GM21367 (cell line): ENCODE measurements at regions not wholly inside any gene's neighbourhood (a gene's known extent, or its start where the extent isn't known, plus 50 kb on each side); places are given as distances from the start of the nearest gene placed in this dataset.

ENCODE experiments used
- ATAC-seq: cut with Tn5 transposase; IDR thresholded peaks from one replicate; pipeline ENCODE4 v1.9.1; 2021; ENCODE audit not compliant: unreplicated experiment

DNA sequence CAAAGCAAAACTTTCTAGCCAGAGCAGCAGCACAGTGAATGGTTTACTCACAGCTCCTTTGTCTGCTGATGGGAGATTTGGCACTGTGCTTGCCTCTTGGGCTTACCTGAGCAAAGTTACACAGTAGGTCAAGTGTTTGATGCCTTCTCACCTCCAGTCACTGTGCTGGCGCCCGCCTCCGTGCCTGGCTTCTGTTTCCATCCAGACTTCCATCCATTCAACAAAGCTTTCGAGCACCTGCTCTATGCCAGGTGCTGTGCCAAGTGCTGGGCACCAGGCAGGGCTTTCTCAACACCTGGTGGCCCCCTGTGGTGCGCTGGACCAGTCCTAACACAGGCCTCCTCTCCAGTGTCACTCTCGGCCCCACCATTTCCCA lies 199.2 kb upstream of the EEA1 start:
- no peak for ATAC-seq

DNA sequence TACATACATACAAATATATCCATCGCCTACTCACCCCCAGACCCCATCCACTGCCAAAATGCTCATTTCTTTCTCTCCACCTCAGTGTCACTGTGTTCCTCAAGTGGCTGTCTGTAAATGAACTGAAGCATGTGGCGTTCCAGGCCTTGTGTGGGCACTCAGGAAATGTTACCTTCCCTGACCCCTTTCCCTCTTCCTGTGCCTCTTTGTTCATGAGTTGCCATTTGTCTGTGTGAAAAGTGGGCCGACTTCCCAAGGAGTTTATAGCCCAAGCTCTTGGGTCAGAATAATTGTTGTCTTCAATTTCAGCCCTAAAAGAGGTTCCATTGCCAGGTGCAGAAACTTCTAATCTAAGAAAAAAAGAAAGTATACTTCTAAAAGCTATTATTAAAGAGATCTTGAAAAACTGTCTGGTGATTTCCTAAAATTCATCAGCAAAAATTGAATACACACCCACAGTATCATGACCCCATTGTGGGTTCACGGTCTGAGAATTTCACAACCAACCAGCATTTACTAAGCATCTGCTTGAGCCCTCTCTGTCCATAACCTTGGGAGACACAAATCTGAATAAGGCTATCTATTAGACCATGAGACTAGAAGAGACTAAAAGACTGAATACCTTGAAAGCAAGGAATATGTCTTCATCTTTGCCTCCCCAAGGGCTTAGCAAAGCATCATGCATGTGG lies 201.4 kb upstream of the EEA1 start:
- ATAC-seq = no peak

DNA sequence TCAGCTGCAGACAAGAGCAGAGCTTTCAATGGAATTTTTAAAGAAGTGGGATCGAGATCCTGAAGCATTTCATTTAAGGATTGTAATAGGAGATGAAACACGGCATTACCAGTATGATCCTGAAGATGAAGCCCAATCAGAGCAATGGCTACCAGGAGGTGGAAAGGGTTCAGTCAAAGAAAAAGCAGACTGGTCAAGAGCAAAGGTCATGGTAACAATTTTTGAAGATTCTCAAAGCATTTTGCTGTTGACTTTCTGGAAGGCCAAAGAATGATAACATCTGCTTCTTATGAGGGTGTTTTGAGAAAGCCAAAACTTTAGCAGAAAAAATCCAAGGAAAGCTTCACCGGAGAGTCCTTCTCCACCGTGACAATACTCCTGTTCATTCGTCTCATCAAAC lies 204.3 kb upstream of the EEA1 start:
- ATAC-seq = no peak

DNA sequence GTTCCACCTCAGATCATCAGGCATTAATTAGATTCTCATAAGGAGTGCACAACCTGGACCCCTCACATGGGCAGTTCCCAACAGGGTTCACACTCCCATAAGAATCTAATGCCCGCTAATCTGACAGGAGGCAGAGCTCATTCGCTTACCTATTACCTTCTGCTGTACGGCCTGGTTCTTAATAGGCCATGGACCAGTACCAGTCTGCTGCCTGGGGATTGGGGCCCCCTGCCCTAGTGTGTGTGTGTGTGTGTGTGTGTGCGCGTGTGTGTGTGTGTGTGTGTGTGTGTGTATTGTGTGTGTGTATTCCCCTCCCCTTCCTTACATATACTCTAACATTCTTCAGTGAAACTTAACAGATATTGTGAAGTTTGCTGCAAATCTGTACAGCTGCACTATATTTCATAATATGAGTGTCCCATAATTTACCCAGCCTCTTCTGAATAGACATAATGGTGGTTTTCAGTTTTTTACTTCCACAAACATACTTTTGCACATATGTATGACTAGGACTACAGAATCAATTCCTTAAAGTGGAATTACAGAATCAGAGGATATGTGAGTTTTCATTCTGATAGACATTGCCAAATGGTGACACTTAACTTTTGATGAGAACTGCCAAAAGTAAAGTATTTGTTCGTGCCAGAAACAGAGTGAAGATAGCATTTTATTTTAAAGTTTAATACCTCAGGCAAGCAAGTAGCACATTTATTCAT lies 205.2 kb upstream of the EEA1 start:
- no peak for ATAC-seq

DNA sequence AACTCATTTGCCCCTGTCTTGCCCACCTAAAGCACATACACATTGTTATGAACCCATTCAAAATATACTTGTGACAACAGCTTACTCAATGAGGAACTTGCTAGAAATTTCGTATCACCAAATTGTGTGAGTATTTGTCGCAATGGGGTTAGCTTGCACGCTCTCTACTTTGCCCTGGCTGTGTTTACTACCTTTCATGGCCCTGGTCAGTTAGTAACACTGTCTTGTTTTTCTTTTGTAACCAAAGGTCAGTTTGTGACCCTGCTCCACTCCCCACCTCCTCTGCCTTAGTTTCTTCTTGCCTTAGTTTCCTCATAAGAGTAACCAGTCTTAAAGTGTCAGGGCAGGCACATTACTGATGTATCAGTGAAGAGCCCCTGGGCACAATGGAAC lies 205.8 kb upstream of the EEA1 start:
- ATAC-seq = no peak

DNA sequence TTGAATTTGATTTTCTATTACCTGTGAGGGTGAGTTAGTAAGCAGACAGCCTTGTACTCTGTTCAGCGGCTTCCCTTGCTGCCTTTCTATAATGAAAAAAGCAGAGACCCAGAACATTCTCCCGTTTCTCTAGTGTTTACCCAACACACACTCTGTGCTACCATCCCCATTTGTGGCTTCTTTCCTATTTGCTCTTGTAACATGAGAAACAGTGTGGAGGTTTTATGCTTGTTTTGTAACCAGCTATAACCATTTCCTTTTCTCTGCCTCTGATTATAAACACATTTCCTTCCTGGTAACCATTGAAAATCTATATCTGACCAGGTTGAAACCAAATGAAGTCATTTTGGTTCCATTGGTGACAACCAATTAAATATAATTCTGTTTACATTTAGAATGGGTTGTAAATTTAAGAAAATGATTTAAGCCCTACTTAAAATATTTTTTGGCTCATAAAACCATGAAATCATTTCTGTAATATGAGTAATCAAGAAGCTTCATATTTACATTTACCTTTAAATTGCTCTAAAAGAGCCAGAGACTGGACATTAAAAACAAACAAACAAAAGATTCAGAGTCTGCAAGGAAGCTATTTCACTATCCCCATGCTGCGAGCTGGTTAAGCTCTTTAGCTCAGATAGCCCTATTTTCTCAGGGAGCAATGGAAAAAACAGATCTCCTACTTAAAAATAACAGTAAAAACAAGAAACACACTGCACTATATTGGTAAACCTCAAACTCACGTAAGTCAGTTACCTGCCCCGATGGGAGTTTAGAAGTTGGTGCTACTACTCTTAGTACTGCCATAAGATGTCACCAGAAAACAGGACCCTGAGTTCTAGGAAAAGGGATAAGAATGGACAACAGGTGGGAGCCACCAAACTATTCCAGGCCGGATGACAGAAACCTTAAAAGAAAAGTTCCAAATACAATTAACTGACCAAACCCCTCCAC lies 206.5 kb upstream of the EEA1 start:
- no peak for ATAC-seq

DNA sequence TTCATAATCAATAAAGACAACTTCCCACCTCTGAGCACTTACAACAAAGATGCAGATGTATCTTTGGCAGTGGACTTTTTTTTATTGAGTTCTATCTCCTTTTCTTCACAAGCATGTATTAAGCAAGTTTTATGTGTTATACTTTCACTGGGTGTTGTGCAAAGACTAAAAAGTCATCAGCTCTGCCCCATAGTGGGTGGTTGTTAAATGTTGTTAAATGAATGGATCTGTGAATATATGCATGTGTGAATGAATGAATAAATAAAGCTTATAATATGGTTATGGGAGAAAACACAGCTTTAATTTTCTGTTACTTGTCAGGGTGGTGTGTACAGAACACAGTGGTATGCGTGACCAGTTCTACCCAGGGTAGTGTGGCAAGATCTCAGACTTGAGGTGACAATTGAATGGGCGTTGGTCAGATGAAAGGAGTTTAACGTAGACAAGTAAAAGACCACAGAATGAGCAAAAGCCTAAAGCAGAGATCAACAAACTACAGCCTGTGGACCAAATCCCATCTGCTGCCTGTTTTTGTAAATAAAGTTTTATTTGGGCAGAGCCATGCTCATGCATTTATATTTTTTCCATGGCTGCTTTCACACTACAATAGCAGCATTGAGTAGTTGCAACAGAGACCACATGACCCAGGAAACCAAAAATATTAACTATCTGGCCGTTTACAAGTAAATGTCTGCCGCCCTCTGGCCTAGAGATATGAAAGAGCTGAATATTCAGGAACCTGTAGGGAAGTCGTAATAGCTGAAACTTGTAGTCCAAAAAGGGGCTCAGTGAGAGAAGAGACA lies 207.4 kb upstream of the EEA1 start:
- no peak for ATAC-seq

DNA sequence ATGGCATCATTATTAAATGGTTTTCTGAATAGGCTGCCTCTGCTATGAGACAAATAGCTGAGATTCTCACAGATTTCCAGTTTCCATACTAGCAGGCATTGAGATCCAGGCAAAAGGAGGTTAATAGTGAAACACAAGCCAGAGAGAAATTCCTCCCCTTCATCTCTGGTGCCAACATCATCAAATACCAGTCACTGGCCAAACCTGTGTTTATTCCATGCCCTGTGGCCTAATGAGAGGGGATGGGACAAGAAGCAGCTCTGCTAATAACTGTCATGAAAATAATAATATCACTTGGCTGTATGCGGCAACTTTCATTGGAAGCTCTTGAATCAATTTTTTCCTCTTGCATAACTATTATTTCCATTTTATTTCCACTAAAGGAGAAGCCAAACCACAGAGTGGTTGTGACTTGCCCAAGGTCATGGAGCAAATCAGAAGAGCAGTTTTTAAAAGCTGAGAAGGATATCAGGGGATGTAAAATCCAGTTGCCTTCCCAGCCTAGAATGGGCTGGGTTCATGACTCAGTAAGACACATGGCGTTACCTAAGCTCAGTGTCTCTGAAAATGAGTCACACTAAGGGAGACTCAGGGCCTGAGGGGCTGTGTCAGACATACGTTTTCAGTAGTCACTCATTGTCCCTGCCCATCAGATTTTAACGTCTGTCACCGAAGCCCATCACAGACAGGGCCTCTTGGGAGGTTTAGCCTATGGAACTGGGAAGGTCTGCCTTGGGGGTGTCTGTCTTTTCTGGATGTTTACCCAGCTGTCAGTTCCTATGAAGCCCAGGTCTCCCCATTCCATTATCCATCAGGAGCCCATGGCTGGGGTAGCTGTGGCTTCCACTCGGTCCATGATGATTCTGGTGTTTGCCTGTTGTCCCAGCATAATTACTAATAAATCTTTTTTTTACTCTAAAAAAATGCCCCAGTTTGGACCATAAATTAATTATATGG lies 208.8 kb upstream of the EEA1 start:
- peak; percentile 36 for ATAC-seq

DNA sequence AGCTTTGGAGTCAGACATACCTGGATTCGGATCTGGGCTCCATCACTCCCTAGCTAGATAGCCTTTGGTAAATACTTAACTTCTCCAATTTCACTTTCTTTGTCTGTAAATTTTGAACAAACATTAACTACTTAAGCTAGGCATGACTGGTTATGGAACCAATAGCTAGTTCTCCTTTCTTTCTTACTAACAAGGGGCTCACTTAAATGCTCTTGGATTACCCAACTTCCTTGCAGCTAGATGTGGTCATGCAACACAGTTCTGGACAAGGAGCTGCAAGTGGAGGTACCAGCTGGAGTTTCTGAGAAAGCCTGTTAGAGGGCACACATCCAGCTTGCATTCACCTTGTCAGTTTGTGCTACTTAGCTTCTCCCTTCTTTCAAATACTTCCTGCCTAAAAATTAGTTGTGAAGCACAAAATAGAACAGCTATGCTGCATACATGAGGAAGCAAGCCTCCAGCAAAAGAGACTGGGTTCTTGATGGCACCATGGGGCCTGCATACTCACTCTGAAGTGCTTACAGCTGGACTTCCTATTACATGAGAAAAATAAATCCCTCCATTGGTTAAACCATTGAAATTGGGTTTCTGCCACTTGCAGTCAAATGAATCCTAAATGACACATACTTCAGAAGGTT lies 210.1 kb upstream of the EEA1 start:
- ATAC-seq = peak; percentile 59

DNA sequence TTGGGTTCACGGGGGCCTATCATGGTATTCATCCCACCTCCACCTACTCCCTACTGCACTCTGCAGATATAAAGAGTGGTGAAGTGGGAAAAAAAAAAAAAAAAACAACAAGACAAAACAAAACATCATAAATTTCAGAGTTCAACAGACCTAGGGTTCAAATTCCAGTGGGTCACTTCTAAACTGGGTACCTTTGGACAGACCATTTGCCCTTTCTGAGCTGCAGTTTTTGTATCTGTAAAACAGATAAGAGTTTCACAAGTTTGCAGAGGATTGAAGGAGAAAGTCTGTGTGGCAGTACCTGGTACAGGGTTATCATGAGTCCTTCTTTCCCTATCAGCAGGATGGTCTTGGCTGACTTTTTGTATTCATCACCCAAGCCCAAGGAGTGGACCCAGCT lies 211.2 kb upstream of the EEA1 start:
- no peak for ATAC-seq

DNA sequence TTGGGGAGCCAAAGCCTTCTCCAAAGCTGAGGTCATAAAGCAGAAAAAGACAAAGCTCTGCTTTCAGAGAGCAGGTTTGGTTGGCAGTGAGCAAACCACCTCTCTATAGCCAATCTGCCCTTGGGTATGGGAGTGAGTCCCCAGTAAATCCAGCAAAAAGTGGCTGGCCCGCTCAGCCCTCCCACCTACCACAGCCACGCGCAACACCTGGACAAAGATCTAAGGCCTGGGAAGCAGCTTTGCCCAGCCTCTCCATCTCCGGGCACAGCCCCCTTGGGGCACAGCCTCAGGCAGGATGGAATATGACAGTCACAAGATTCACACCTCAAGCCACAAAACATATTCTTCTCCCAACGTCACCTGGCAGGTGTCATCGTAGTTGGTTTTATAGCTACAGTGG lies 211.7 kb upstream of the EEA1 start:
- ATAC-seq = no peak

DNA sequence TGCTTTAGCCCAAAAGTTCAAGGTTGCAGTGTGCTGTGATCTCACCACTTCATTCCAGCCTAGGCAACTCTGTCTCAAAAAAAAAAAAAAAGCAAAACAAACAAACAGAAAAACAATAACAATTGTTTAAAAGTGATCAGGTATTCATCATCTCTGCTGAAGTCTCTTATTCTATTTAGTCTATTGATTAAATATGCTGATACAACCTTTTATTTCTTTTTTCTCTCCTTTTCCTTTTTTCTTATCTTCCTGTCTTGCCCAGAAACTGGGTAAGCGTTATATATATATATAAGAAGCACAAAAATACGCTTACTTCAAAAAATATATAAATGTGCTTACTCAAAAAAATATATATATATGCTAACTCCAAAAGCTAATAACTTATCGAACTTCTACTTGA lies 213.8 kb upstream of the EEA1 start:
- ATAC-seq = no peak

DNA sequence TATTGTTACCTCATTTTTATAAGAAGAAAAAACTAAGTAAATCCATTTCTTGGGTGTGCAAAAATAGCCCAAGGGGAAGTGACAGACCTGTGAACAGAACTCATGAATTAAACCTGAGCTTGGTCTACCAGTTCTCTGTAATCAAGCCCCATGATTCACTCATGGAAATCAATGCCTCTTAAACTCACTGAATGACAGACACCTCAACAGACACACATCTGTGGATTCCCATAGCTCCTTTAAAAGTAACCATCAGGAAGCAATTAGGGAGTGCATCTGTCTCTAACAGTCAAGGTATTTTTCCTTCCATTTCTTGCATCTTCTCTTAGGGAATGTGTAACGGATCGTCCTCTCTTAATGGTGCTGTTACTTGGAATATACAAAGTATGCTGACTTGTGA lies 215.0 kb upstream of the EEA1 start:
- ATAC-seq = no peak

DNA sequence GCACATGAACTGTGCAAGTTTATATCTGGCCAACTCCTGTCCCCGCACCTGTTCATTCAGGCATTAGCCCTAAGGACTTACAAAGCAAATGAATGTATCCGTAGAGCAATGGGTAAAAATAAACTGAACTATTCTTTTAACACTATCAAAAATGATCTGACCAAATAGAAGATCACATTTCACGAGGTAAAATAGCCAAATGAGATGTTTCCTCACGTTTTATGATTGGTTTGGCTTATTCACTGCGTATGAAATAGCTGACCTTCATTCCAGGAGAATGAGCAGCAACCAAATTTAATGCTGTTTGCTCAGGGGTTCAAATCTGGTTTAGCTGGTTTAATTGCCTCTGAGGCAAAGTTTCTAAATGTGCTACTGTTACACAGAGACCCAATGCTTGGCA lies 216.0 kb upstream of the EEA1 start:
- ATAC-seq = no peak

DNA sequence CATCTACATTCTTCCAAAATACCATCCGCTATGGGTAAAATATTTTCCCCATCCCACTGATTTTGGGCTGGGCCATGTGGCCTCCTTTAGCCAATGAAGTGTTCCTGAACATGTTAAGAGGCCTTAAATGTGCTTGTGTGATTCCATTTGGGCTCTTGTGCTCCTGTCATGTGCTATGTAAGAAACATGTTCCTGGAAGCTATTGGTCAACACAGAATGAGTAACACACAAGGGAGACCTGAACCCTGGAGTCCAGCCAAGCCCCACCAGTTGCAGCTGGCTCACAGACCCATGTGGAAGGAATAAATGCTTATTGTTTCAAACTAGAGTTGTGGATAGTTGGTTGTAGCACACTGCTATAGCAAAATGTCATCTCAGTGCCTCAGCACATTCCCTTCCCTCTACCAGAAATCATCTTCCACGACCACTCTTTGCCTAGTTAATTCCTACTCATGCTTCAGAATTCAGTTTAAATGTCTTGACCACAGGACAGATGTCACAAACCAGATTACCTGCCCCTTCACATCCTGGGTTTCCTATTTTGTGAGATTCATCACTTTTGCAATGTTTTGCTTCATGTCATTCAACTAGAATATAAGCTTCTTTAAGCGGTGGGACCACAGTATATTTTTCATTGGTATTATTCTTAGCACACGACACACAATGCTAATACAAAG lies 217.3 kb upstream of the EEA1 start:
- no peak for ATAC-seq

DNA sequence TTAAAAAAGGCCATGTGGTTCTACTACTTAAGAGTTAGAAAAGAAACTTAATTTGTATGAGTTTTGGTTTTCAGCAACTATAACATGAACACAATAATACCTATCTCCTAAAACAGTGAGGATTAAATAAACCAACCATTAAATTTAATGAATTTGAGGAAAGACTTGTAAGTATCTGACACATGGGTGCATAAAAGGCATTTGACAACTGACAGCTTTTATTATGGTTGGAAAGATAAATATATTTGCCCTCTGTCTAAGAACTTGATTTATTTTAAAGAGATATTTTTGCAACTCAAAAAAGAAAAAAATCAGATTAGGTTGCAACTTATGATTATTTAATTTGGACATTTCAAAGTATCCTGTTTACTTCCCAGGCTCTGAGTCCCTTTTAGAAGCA lies 217.9 kb upstream of the EEA1 start:
- no peak for ATAC-seq

DNA sequence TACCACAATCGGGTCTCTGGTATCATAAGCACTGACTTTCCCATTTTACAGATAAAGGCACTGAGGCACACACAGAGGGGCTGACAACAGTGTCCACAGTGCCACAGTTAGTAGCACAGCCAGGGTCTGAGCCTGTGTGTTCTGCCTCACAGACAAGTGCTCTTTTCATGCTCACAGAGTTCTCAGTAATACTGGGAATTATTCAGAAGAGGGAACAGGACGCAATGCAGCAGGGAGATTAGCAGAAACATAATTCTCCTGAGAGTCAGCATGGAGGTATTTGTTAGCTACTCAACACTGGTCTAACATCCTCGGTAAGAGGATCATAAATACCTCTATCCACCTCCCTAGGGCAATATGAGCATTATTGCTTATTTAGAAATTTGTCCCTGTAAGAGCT lies 219.3 kb upstream of the EEA1 start:
- no peak for ATAC-seq

DNA sequence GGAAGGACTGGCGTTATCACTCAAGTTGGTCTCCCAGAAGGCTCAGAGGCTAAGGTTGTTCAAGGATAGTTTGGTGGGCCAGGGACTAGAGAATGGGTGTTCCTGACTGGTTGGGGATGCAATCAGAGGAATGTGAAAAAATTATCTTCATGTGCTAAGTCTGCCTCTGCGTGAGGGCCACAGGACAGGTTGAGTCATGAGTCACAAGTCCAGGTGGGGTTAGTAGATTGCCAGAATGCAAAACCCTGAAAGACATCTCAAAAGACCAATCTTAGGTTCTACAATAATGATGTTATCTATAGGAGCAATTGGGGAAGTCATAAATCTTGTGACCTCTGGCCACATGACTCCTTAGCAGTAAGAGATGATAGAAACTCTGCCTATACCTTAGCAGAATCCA lies 220.1 kb upstream of the EEA1 start:
- no peak for ATAC-seq
